ENCODE measurements at regions not wholly inside any gene's neighbourhood (a gene's known extent, or its start where the extent isn't known, plus 50 kb on each side); places are given as distances from the start of the nearest gene placed in this dataset.

GRCh38 chr18:47758000-47758399 lies 172.5 kb downstream of the SMAD2 start:
- ATAC-seq = no peak
- TF ChIP-seq CREB5 (CRISPR knock-in tag; IDR thresholded peaks at IDR 0.05; ENCODE audit: low read depth) (no peak), BACH2 (CRISPR knock-in tag; IDR thresholded peaks at IDR 0.05; ENCODE audit: borderline replicate concordance) (no peak), ZC3H10 (CRISPR knock-in tag; IDR thresholded peaks at IDR 0.05) (no peak), PPARA (CRISPR knock-in tag; IDR thresholded peaks at IDR 0.05; ENCODE audit: borderline replicate concordance) (no peak), ISL1 (CRISPR knock-in tag; IDR thresholded peaks at IDR 0.05) (no peak), RARB (CRISPR knock-in tag; IDR thresholded peaks at IDR 0.05) (no peak), ESRRG (CRISPR knock-in tag; IDR thresholded peaks at IDR 0.05) (no peak), TOX (CRISPR knock-in tag; IDR thresholded peaks at IDR 0.05; ENCODE audit: borderline replicate concordance) (no peak)

- ATAC-seq = peak; percentile 85
- TF ChIP-seq ESRRG (CRISPR knock-in tag; IDR thresholded peaks at IDR 0.05) = no peak
- TF ChIP-seq TSHZ2 (CRISPR knock-in tag; IDR thresholded peaks at IDR 0.05) = no peak
These were observed 174.0 kb downstream of the SMAD2 start for GRCh38 chr18:47756364-47757016.

GRCh38 chr18:47755102-47755456 lies 175.4 kb downstream of the SMAD2 start:
- TF ChIP-seq ISL1 (CRISPR knock-in tag; IDR thresholded peaks at IDR 0.05) (no peak), TCF4 (CRISPR knock-in tag; IDR thresholded peaks at IDR 0.05; ENCODE audit: borderline replicate concordance) (no peak), ZNF70 (CRISPR knock-in tag; IDR thresholded peaks at IDR 0.05) (no peak), PATZ1 (CRISPR knock-in tag; IDR thresholded peaks at IDR 0.05; ENCODE audit: borderline replicate concordance) (no peak), CREB5 (CRISPR knock-in tag; IDR thresholded peaks at IDR 0.05; ENCODE audit: low read depth) (no peak), POU6F1 (CRISPR knock-in tag; IDR thresholded peaks at IDR 0.05; ENCODE audit: borderline replicate concordance, low read depth) (no peak), ZC3H10 (CRISPR knock-in tag; IDR thresholded peaks at IDR 0.05) (no peak), GLIS3 (CRISPR knock-in tag; IDR thresholded peaks at IDR 0.05) (no peak), ZNF8 (CRISPR knock-in tag; IDR thresholded peaks at IDR 0.05) (no peak), CSDC2 (CRISPR knock-in tag; IDR thresholded peaks at IDR 0.05) (no peak), PPARA (CRISPR knock-in tag; IDR thresholded peaks at IDR 0.05; ENCODE audit: borderline replicate concordance) (no peak)
- ATAC-seq = no peak

- peak; percentile 70 for ATAC-seq
- TF ChIP-seq TSHZ2 (CRISPR knock-in tag; IDR thresholded peaks at IDR 0.05) = no peak
- no peak for TF ChIP-seq TOX (CRISPR knock-in tag; IDR thresholded peaks at IDR 0.05; ENCODE audit: borderline replicate concordance)
- TF ChIP-seq PATZ1 (CRISPR knock-in tag; IDR thresholded peaks at IDR 0.05; ENCODE audit: borderline replicate concordance) = no peak
- TF ChIP-seq PPARA (CRISPR knock-in tag; IDR thresholded peaks at IDR 0.05; ENCODE audit: borderline replicate concordance) = no peak
- TF ChIP-seq ARNTL (CRISPR knock-in tag; IDR thresholded peaks at IDR 0.05; ENCODE audit: borderline replicate concordance, low read depth) = no peak
- no peak for TF ChIP-seq ZNF565 (CRISPR knock-in tag; conservative IDR thresholded peaks at IDR 0.05; ENCODE audit: low read depth)
- TF ChIP-seq ZC3H10 (CRISPR knock-in tag; IDR thresholded peaks at IDR 0.05) = no peak
- TF ChIP-seq ZFP3 (CRISPR knock-in tag; IDR thresholded peaks at IDR 0.05) = no peak
These were observed 176.0 kb downstream of the SMAD2 start for GRCh38 chr18:47754311-47755101.
